GM12892 (cell line): ENCODE measurements at regions not wholly inside any gene's neighbourhood (a gene's known extent, or its start where the extent isn't known, plus 50 kb on each side); places are given as distances from the start of the nearest gene placed in this dataset.
"Not testable (repeated sequence)": the region's sequence is repeated elsewhere in the genome, so short reads cannot be mapped to it uniquely, and the experiment has no call there.

Experiments used
- DNase-seq: peaks from one replicate; pipeline ENCODE4 v3.0.0; 2011; ENCODE audit not compliant: insufficient read length
- FAIRE-seq: peaks from 2 replicates; lab custom pipeline; 2011; peaks lifted over from hg19 to GRCh38; lab: Jason Lieb, UNC
- POLR2A ChIP-seq: IDR thresholded peaks from 2 replicates; pipeline ENCODE4 v1.6.1; 2011; ENCODE audit warnings: low read depth, low read length, control low read depth
- POLR2AphosphoS5 ChIP-seq: IDR thresholded peaks from 2 replicates; pipeline ENCODE4 v1.6.1; 2011; ENCODE audit warnings: low read depth, low read length, control low read depth
- TAF1 ChIP-seq: IDR thresholded peaks from 2 replicates; pipeline ENCODE4 v1.6.1; 2011; ENCODE audit warnings: low read depth, mild to moderate bottlenecking, control low read depth, low read length, borderline replicate concordance

DNA sequence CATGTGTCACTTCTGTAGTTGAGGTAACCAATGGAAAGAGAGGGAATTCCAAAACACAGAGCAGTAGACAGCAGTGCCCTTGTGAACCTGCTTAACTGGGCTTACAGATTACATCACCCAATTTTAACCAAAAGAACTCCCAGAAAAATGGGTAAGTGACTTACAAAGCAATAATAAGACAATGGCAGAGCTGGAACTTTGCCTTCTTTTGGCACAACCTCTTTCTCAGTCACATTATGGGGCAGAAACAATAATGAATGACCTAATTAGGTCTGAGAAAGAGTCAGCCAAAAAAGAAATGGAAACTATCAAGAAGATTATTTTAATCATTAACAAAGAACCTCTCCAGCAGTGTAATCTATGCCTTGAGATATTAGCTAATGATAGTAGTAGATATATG, 146.5 kb downstream of the SPATA31D1 start:
- no peak for DNase-seq
- TF ChIP-seq TAF1 (no peak), POLR2A (no peak), POLR2AphosphoS5 (no peak)
- no peak for FAIRE-seq

DNA sequence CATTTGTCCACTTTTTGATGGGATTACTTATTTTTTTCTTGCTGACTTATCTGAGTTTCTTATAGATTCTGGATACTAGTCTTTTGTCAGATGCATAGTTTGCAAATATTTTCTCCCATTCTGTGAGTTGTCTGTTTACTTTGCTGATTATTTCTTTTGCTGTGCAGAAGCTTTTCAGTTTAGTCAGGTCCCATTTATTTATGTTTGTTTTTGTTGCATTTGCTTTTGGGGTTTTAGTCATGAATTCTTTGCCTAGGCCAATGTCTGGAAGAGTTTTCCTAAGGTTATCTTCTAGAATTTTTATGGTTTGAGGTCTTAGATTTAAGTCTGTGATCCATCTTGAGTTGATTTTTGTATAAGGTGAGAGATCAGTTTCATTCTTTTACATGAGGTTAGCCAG, 149.5 kb downstream of the SPATA31D1 start:
- DNase-seq, FAIRE-seq: not testable (repeated sequence)

GRCh38 chr9:82140471-82140870, 151.9 kb downstream of the SPATA31D1 start:
- FAIRE-seq = no peak
- no peak for TF ChIP-seq POLR2A
- TF ChIP-seq TAF1 = no peak
- TF ChIP-seq POLR2AphosphoS5 = no peak
- no peak for DNase-seq

DNA sequence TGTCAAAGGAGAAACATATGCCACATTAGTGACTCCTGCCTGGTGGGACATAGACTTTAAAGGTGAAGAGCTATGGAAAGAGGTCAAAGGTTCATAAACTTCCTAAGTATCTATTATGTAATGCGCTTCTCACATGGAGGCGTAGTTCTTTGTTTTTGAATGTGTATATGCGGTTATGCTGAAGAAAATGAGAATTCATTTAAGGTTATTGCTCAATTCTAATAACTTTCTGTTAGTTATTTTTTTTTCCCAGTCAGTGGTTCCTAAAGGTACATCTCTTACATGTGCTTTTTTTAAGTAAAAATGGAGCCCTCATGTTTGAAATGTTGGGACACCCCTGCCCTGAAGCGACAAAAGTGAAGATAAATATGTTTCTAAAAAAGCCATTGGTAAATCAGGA, 156.2 kb downstream of the SPATA31D1 start:
- DNase-seq (no peak), FAIRE-seq (no peak)
- TF ChIP-seq POLR2A (no peak), POLR2AphosphoS5 (no peak), TAF1 (no peak)

- no peak for FAIRE-seq
- TF ChIP-seq TAF1 (no peak), POLR2AphosphoS5 (no peak), POLR2A (no peak)
- no peak for DNase-seq
Measured at GRCh38 chr9:82146677-82147076, 158.1 kb downstream of the SPATA31D1 start.

- TF ChIP-seq POLR2A (no peak), POLR2AphosphoS5 (no peak), TAF1 (no peak)
- DNase-seq (no peak), FAIRE-seq (no peak)
Measured at GRCh38 chr9:82147798-82148425, 159.3 kb downstream of the SPATA31D1 start.

- no peak for DNase-seq
- TF ChIP-seq TAF1 (no peak), POLR2AphosphoS5 (no peak), POLR2A (no peak)
- FAIRE-seq = no peak
Measured at GRCh38 chr9:82148426-82148810, 159.8 kb downstream of the SPATA31D1 start.

DNA sequence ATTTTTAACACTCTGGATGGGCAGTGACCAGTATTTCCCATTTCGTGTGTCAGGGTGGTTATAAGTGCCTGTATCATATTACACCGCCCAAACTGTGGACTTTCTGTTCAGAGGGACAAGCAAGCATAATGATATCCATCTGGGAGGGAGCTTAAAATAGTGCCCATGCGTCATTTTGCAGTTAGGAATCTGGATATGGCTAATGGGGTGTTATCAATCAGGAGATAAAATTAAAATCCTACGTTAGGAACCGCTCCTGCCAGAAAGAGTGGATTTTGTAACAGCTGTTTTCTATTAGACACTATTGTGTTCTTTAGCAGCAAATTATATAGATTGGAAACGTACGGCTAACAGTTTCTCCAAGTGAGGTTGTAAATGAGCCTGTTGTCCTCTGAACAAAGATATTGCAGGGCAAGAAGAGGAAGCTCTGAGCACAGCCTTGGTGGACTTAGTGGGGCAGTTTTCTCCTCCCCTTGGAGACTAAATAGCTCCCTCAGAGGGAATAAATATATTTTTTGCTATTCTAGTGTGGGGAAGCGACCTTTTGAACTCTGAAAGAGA, 160.4 kb downstream of the SPATA31D1 start:
- FAIRE-seq (no peak), DNase-seq (no peak)
- TF ChIP-seq POLR2A (no peak), POLR2AphosphoS5 (no peak)

DNA sequence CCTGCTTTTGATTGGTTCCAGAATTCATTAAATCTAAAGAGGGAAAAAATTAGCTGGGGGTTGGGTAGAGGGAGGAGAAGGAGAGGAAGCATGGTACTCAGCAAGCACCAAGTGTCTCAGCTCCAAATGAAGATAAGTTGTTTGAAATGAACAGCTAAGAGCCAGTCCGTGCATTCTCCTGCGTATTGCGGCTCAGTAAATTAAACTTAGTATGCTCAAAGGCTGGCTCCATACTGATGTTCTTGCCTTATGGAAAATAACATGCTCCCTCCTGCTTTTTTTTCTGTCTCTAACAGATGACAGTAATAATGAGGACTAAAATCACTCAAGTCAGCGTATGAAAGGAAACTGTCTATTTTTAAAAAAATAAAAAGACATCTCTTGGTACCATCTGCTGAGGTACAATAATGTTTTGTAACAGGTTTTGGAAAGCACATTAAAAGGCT, 161.0 kb downstream of the SPATA31D1 start:
- TF ChIP-seq POLR2AphosphoS5 (no peak), TAF1 (no peak), POLR2A (no peak)
- FAIRE-seq (no peak), DNase-seq (no peak)

GRCh38 chr9:82152181-82152580, 163.6 kb downstream of the SPATA31D1 start:
- no peak for DNase-seq
- TF ChIP-seq TAF1 (no peak), POLR2A (no peak), POLR2AphosphoS5 (no peak)
- FAIRE-seq = no peak

DNA sequence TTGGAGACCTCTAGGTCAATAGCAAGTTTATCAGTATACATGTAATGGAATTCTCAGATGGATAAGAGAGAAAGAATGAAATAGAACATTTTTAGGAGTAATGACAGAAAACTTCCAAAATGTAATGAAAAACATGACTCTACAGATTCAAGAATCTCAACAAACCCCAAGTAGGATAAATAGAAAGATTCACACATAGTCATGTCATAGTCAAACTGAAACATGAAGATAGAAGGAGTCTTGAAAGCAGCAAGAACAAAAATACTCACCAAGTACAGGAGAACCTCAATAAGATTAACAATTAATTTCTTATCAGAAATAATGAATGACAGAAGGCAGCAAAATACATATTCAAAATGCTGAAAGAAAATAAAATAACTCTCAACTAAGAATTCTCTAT, 164.5 kb downstream of the SPATA31D1 start:
- DNase-seq = no peak
- no peak for TF ChIP-seq POLR2AphosphoS5
- no peak for TF ChIP-seq TAF1
- TF ChIP-seq POLR2A = no peak
- FAIRE-seq = no peak

- FAIRE-seq = no peak
- no peak for DNase-seq
- TF ChIP-seq POLR2AphosphoS5 = no peak
- no peak for TF ChIP-seq TAF1
- TF ChIP-seq POLR2A = no peak
Measured at GRCh38 chr9:82154573-82154972, 166.0 kb downstream of the SPATA31D1 start.
